DMS153 (cell line): ENCODE measurements at regions not wholly inside any gene's neighbourhood (a gene's known extent, or its start where the extent isn't known, plus 50 kb on each side); places are given as distances from the start of the nearest gene placed in this dataset.
"Not testable (repeated sequence)": the region's sequence is repeated elsewhere in the genome, so short reads cannot be mapped to it uniquely, and the experiment has no call there.

Source experiments
- DNase-seq: peaks from one replicate; lab custom pipeline; 2025; lab: John Stamatoyannopoulos, UW

GRCh38 chr12:16854465-16854864 is 248.5 kb upstream of the LMO3 start:
- no peak for DNase-seq

GRCh38 chr12:16849473-16849872 is 243.5 kb upstream of the LMO3 start:
- DNase-seq: no peak

GRCh38 chr12:16844875-16845274 is 238.9 kb upstream of the LMO3 start:
- DNase-seq: no peak

GRCh38 chr12:16833376-16834015 is 227.5 kb upstream of the LMO3 start:
- no peak for DNase-seq

- DNase-seq: no peak
Measured at GRCh38 chr12:16828891-16829290, 222.9 kb upstream of the LMO3 start.

GRCh38 chr12:16807731-16808130 is 201.8 kb upstream of the LMO3 start:
- no peak for DNase-seq

- no peak for DNase-seq
Measured at GRCh38 chr12:16796168-16796567, 190.2 kb upstream of the LMO3 start.

GRCh38 chr12:16789204-16789790 is 183.3 kb upstream of the LMO3 start:
- no peak for DNase-seq

GRCh38 chr12:16788506-16789203 is 182.7 kb upstream of the LMO3 start:
- DNase-seq: no peak

- no peak for DNase-seq
Measured at GRCh38 chr12:16785953-16786352, 180.0 kb upstream of the LMO3 start.

- no peak for DNase-seq
Measured at GRCh38 chr12:16785524-16785923, 179.6 kb upstream of the LMO3 start.

- not testable (repeated sequence) for DNase-seq
Measured at GRCh38 chr12:16769129-16769528, 163.2 kb upstream of the LMO3 start.

GRCh38 chr12:16766736-16767135 is 160.8 kb upstream of the LMO3 start:
- DNase-seq: no peak

GRCh38 chr12:16763901-16764300 is 157.9 kb upstream of the LMO3 start:
- DNase-seq: no peak

- DNase-seq: no peak
Measured at GRCh38 chr12:16756833-16757555, 151.0 kb upstream of the LMO3 start.

- no peak for DNase-seq
Measured at GRCh38 chr12:16730772-16731171, 124.8 kb upstream of the LMO3 start.

- no peak for DNase-seq
Measured at GRCh38 chr12:16726879-16727278, 120.9 kb upstream of the LMO3 start.

GRCh38 chr12:16719713-16720416 is 113.9 kb upstream of the LMO3 start:
- no peak for DNase-seq

GRCh38 chr12:16716928-16717327 is 111.0 kb upstream of the LMO3 start:
- no peak for DNase-seq

GRCh38 chr12:16692099-16692498 is 86.1 kb upstream of the LMO3 start:
- DNase-seq: no peak

- no peak for DNase-seq
Measured at GRCh38 chr12:16691624-16692023, 85.7 kb upstream of the LMO3 start.

GRCh38 chr12:16688200-16688599 is 82.2 kb upstream of the LMO3 start:
- no peak for DNase-seq
